GM12878 (cell line): ENCODE measurements at regions not wholly inside any gene's neighbourhood (a gene's known extent, or its start where the extent isn't known, plus 50 kb on each side); places are given as distances from the start of the nearest gene placed in this dataset.

ENCODE experiments used
- ATAC-seq: fragments of 200-7000 bp; cut with Tn5 transposase; 3 replicates; pipeline ENCODE4 v1.9.1; 2020; ENCODE audit warnings: mild to moderate bottlenecking, moderate library complexity
- BruUV-seq: library from RNA; stranded (reverse); fragments of 400-500 nt; replicated peaks from 2 replicates; lab custom pipeline; 2021; lab: Mats Ljungman, UMichigan
- CTCF ChIA-PET: fragments of 300-600 bp; sonication (Branson Sonifier 250); formaldehyde crosslinking; extraction: SDS; loops from one replicate; lab custom pipeline; 2021; ENCODE audit warnings: inconsistent platforms; lab: Yijun Ruan, JAX
- POLR2A ChIA-PET: fragments of 350-600 bp; formaldehyde crosslinking; extraction: SDS; loops from one replicate; lab custom pipeline; 2021; ENCODE audit warnings: inconsistent platforms; lab: Charles Lee
- RAD21 ChIA-PET: fragments of 300-600 bp; sonication (Branson Sonifier 250); formaldehyde crosslinking; loops from one replicate; lab custom pipeline; 2023; ENCODE audit warnings: antibody characterized with exemption; ENCODE audit not compliant: unreplicated experiment; lab: Charles Lee
- SMC1A ChIA-PET: fragments of 300-600 bp; sonication (Branson Sonifier 250); formaldehyde crosslinking; loops from one replicate; lab custom pipeline; 2023; ENCODE audit not compliant: unreplicated experiment, uncharacterized antibody; lab: Charles Lee
- DNase-seq: peaks from one replicate; pipeline ENCODE4 v3.0.0-alpha.2; 2011; ENCODE audit warnings: low read depth, low spot score
- FAIRE-seq: peaks from 3 replicates; lab custom pipeline; 2011; peaks lifted over from hg19 to GRCh38; lab: Jason Lieb, UNC
- H2AFZ ChIP-seq: 2 replicates; pipeline ENCODE4 v1.6.0; 2011; ENCODE audit warnings: low read depth, low read length, control low read depth; ENCODE audit not compliant: control insufficient read depth
- H3K27ac ChIP-seq: 2 replicates; pipeline ENCODE4 v1.5.1; 2011; ENCODE audit warnings: control low read depth; ENCODE audit not compliant: control insufficient read depth, insufficient read depth
- H3K27me3 ChIP-seq, 2 experiments: replicated peaks in 1 of 2; 2 replicates each; pipeline versions ENCODE4 v1.6.0 to v1.6.1; 2011; ENCODE audit warnings: low read length in 1 of 2; ENCODE audit not compliant: control insufficient read depth in 2 of 2, insufficient read depth in 2 of 2
- H3K36me3 ChIP-seq, 2 experiments: 2 replicates each; pipeline ENCODE4 v1.5.1; 2011; ENCODE audit warnings: low read length in 1 of 2; ENCODE audit not compliant: control insufficient read depth in 2 of 2, insufficient read depth in 2 of 2
- H3K4me1 ChIP-seq: 2 replicates; pipeline ENCODE4 v1.6.1; 2011; ENCODE audit warnings: mild to moderate bottlenecking, low read length, moderate library complexity, mixed read lengths; ENCODE audit not compliant: control insufficient read depth, insufficient read depth
- H3K4me2 ChIP-seq: 2 replicates; pipeline ENCODE4 v1.6.0; 2011; ENCODE audit warnings: control low read depth; ENCODE audit not compliant: control insufficient read depth, insufficient read depth
- H3K4me3 ChIP-seq: fragments of 200-600 bp; sonication (generic); 2 replicates; pipeline ENCODE4 v1.5.1; 2016
- H3K79me2 ChIP-seq: 2 replicates; pipeline ENCODE4 v1.6.0; 2011; ENCODE audit warnings: low read length; ENCODE audit not compliant: control insufficient read depth, insufficient read depth
- H3K9ac ChIP-seq: 2 replicates; pipeline ENCODE4 v1.8.0; 2011; ENCODE audit warnings: low read length, control low read depth, mixed read lengths; ENCODE audit not compliant: control insufficient read depth, insufficient read depth
- H3K9me3 ChIP-seq: replicated peaks from 3 replicates; pipeline ENCODE4 v1.5.1; 2011; ENCODE audit warnings: mild to moderate bottlenecking, low read length; ENCODE audit not compliant: control insufficient read depth, insufficient read depth
- H4K20me1 ChIP-seq: 2 replicates; pipeline ENCODE4 v1.6.0; 2011; ENCODE audit not compliant: control insufficient read depth, insufficient read depth
- HDAC6 ChIP-seq: fragments of 200-600 bp; sonication (generic); IDR thresholded peaks from one replicate; pipeline ENCODE4 v1.8.0; 2017; ENCODE audit warnings: antibody characterized with exemption; ENCODE audit not compliant: unreplicated experiment
- HSF1 ChIP-seq: fragments of 150-350 bp; IDR thresholded peaks from 2 replicates; pipeline ENCODE4 v1.6.1; 2014; ENCODE audit warnings: mild to moderate bottlenecking, low read depth, low read length
- MEF2A ChIP-seq: IDR thresholded peaks from 2 replicates; pipeline ENCODE4 v1.6.1; 2011; ENCODE audit warnings: low read depth, mild to moderate bottlenecking, low read length, moderate library complexity; ENCODE audit not compliant: insufficient read depth
- POLR2AphosphoS2 ChIP-seq: IDR thresholded peaks from 2 replicates; pipeline ENCODE4 v1.6.1; 2011; ENCODE audit warnings: low read depth, mild to moderate bottlenecking, low read length, improper control_type of control experiment, moderate library complexity
- SIN3A ChIP-seq: IDR thresholded peaks from 2 replicates; pipeline ENCODE4 v1.6.1; 2012; ENCODE audit warnings: low read depth, low read length, improper control_type of control experiment
- STAT1 ChIP-seq: fragments of 450-650 bp; conservative IDR thresholded peaks from 2 replicates; pipeline ENCODE4 v1.6.1; 2014; ENCODE audit warnings: antibody characterized with exemption, mild to moderate bottlenecking
- SUPT20H ChIP-seq: IDR thresholded peaks from 2 replicates; pipeline ENCODE4 v1.6.1; 2011; ENCODE audit warnings: low read depth, mild to moderate bottlenecking, low read length, moderate library complexity, borderline replicate concordance; ENCODE audit not compliant: control insufficient read depth
- TBL1XR1 ChIP-seq: IDR thresholded peaks from 2 replicates; pipeline ENCODE4 v1.6.1; 2012; ENCODE audit warnings: low read depth, low read length, improper control_type of control experiment
- YBX1 ChIP-seq: fragments of 450-650 bp; IDR thresholded peaks from 2 replicates; pipeline ENCODE4 v1.6.1; 2016; ENCODE audit warnings: antibody characterized with exemption
- in situ Hi-C: fragments of 300-500 bp; cut with MboI; formaldehyde crosslinking; loops from 9 replicates; pipeline ENCODE4 v1.14.3; 2018; ENCODE audit warnings: mixed read lengths
- intact Hi-C: fragments of 100-400 bp; cut with micrococcal nuclease; formaldehyde crosslinking; loops from one replicate; pipeline ENCODE4 v1.14.2; 2022; ENCODE audit not compliant: unreplicated experiment
- TF ChIP-seq, protein P1 (sequence below): fragments of 450-650 bp; IDR thresholded peaks from 2 replicates; pipeline ENCODE4 v1.6.1; 2017; ENCODE audit warnings: antibody characterized with exemption, mild to moderate bottlenecking, moderate library complexity
- TF ChIP-seq, protein P2 (sequence below): IDR thresholded peaks from 2 replicates; pipeline ENCODE4 v1.6.1; 2012; ENCODE audit warnings: mild to moderate bottlenecking, low read depth, low read length

GRCh38 chr4:13084210-13084609 lies 399.9 kb downstream of the RAB28 start (continued):
- TF ChIP-seq, protein P1, sequence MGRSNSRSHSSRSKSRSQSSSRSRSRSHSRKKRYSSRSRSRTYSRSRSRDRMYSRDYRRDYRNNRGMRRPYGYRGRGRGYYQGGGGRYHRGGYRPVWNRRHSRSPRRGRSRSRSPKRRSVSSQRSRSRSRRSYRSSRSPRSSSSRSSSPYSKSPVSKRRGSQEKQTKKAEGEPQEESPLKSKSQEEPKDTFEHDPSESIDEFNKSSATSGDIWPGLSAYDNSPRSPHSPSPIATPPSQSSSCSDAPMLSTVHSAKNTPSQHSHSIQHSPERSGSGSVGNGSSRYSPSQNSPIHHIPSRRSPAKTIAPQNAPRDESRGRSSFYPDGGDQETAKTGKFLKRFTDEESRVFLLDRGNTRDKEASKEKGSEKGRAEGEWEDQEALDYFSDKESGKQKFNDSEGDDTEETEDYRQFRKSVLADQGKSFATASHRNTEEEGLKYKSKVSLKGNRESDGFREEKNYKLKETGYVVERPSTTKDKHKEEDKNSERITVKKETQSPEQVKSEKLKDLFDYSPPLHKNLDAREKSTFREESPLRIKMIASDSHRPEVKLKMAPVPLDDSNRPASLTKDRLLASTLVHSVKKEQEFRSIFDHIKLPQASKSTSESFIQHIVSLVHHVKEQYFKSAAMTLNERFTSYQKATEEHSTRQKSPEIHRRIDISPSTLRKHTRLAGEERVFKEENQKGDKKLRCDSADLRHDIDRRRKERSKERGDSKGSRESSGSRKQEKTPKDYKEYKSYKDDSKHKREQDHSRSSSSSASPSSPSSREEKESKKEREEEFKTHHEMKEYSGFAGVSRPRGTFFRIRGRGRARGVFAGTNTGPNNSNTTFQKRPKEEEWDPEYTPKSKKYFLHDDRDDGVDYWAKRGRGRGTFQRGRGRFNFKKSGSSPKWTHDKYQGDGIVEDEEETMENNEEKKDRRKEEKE: no peak
- TF ChIP-seq POLR2AphosphoS2 (no peak), STAT1 (no peak)

DNA sequence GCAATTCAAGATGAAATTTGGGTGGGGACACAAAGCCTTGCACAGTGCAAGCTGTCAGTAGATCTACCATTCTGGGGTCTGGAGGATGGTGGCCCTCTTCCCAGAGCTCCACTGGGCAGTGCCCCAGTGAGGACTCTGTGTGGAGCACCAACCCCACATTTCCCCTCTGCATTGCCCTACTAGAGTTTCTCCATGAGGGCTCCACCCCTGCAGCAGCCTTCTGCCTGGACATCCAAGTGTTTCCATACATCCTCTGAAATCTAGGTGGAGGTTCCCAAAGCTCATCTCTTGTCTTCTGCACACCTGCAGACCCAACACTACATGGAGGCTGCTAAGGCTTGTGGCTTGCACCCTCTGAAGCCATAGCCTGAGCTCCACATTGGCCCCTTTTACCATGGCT lies 402.3 kb downstream of the RAB28 start:
- Histone ChIP-seq H3K79me2 (no peaks in the 10 kb centered on the region), H3K27me3 (no peaks in the 10 kb centered on the region), H2AFZ (no peak overlapping the region), H3K9ac (no peak overlapping the region), H3K4me3 (no peak overlapping the region), H3K27ac (no peak overlapping the region), H3K36me3 (no peaks in the 10 kb centered on the region), H3K4me2 (no peak overlapping the region), H3K9me3 (peaks cover 3% of the 10 kb centered on the region; the same call in 1 of the 3 replicates), H3K4me1 (no peaks in the 10 kb centered on the region), H4K20me1 (no peaks in the 10 kb centered on the region)
- in situ Hi-C loops: no loop called here
- FAIRE-seq (no peak), ATAC-seq (no peak), DNase-seq (no peak)
- intact Hi-C loops: no loop called here
- RAD21 ChIA-PET: no interaction called here
- POLR2A ChIA-PET: interaction anchor here (0.6 kb wide), 1 partner anchor 70 kb away, joined by 3 read pairs; no protein-coding TSS in a partner anchor
- CTCF ChIA-PET: no interaction called here
- SMC1A ChIA-PET: no interaction called here
- no TSS peak for BruUV-seq
- TF ChIP-seq MEF2A (no peak), SUPT20H (no peak), TBL1XR1 (no peak), YBX1 (no peak), HDAC6 (no peak), HSF1 (no peak), POLR2AphosphoS2 (no peak), SIN3A (no peak)
- TF ChIP-seq, protein P2, sequence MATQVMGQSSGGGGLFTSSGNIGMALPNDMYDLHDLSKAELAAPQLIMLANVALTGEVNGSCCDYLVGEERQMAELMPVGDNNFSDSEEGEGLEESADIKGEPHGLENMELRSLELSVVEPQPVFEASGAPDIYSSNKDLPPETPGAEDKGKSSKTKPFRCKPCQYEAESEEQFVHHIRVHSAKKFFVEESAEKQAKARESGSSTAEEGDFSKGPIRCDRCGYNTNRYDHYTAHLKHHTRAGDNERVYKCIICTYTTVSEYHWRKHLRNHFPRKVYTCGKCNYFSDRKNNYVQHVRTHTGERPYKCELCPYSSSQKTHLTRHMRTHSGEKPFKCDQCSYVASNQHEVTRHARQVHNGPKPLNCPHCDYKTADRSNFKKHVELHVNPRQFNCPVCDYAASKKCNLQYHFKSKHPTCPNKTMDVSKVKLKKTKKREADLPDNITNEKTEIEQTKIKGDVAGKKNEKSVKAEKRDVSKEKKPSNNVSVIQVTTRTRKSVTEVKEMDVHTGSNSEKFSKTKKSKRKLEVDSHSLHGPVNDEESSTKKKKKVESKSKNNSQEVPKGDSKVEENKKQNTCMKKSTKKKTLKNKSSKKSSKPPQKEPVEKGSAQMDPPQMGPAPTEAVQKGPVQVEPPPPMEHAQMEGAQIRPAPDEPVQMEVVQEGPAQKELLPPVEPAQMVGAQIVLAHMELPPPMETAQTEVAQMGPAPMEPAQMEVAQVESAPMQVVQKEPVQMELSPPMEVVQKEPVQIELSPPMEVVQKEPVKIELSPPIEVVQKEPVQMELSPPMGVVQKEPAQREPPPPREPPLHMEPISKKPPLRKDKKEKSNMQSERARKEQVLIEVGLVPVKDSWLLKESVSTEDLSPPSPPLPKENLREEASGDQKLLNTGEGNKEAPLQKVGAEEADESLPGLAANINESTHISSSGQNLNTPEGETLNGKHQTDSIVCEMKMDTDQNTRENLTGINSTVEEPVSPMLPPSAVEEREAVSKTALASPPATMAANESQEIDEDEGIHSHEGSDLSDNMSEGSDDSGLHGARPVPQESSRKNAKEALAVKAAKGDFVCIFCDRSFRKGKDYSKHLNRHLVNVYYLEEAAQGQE: no peak
